Limb (tissue), 2 donors: ENCODE measurements at regions not wholly inside any gene's neighbourhood (a gene's known extent, or its start where the extent isn't known, plus 50 kb on each side); places are given as distances from the start of the nearest gene placed in this dataset.
A peak's percentile ranks its signal among the peaks of the same experiment; 100 is the strongest.

Experiments
- DNase-seq, 2 donors: peaks; one replicate each; pipeline ENCODE4 v3.0.0-alpha.2; 2016; ENCODE audit errors: extremely low spot score in 2 of 2

GRCh38 chr13:29958476-29958875, 108.1 kb upstream of the UBL3 start:
- no peak for DNase-seq

- DNase-seq: peak in 1 of 2 donors; percentile 3
Observed at GRCh38 chr13:29957320-29957719, 106.9 kb upstream of the UBL3 start.

- no peak for DNase-seq
Observed at GRCh38 chr13:29956853-29957252, 106.4 kb upstream of the UBL3 start.

GRCh38 chr13:29955137-29955650, 104.8 kb upstream of the UBL3 start:
- DNase-seq: no peak

GRCh38 chr13:29954082-29955028, 103.9 kb upstream of the UBL3 start:
- no peak for DNase-seq

- DNase-seq: no peak
Observed at GRCh38 chr13:29953542-29953941, 103.1 kb upstream of the UBL3 start.

- DNase-seq: no peak
Observed at GRCh38 chr13:29952245-29952644, 101.8 kb upstream of the UBL3 start.

- DNase-seq: no peak
Observed at GRCh38 chr13:29948791-29949190, 98.4 kb upstream of the UBL3 start.

- no peak for DNase-seq
Observed at GRCh38 chr13:29948244-29948643, 97.8 kb upstream of the UBL3 start.

- no peak for DNase-seq
Observed at GRCh38 chr13:29947839-29948238, 97.4 kb upstream of the UBL3 start.

GRCh38 chr13:29946093-29946492, 95.7 kb upstream of the UBL3 start:
- DNase-seq: no peak

GRCh38 chr13:29943686-29944085, 93.3 kb upstream of the UBL3 start:
- no peak for DNase-seq

- DNase-seq: no peak
Observed at GRCh38 chr13:29943273-29943672, 92.9 kb upstream of the UBL3 start.

- DNase-seq: no peak
Observed at GRCh38 chr13:29940715-29941114, 90.3 kb upstream of the UBL3 start.

- DNase-seq: no peak
Observed at GRCh38 chr13:29939158-29939557, 88.7 kb upstream of the UBL3 start.

- no peak for DNase-seq
Observed at GRCh38 chr13:29937841-29938240, 87.4 kb upstream of the UBL3 start.

GRCh38 chr13:29937379-29937778, 87.0 kb upstream of the UBL3 start:
- DNase-seq: no peak

- no peak for DNase-seq
Observed at GRCh38 chr13:29936956-29937355, 86.5 kb upstream of the UBL3 start.

- DNase-seq: no peak
Observed at GRCh38 chr13:29936051-29936813, 85.8 kb upstream of the UBL3 start.

GRCh38 chr13:29935309-29935981, 85.0 kb upstream of the UBL3 start:
- DNase-seq: no peak

- DNase-seq: no peak
Observed at GRCh38 chr13:29934531-29935308, 84.3 kb upstream of the UBL3 start.
